NCI-H82 treated with DMSO at 0.1 percent for 48 hours (cell line): ENCODE measurements at regions not wholly inside any gene's neighbourhood (a gene's known extent, or its start where the extent isn't known, plus 50 kb on each side); places are given as distances from the start of the nearest gene placed in this dataset.

ENCODE experiments used
- DNase-seq: peaks from one replicate; lab custom pipeline; 2025; ENCODE audit not compliant: unreplicated experiment; lab: John Stamatoyannopoulos, UW

DNA sequence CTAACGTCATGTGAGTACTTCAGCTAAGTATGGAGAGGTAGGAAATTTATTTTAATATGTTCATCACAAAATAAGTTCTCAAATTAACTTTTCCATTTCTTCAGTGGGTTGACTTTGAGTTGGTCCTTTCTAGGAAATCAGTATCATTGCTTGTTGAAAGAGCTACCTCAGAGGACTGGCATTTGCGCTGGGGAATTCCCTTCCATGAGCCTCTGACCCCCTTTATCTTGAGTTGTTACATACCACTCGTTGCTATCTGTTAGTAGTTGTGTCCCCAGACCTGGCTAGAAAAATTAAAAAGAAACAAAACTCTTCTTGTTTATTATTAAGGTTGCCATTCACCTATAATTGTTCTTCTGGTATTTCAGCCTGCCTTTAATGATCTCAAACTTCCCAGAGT is 96.8 kb upstream of the ROBO2 start:
- DNase-seq = no peak

DNA sequence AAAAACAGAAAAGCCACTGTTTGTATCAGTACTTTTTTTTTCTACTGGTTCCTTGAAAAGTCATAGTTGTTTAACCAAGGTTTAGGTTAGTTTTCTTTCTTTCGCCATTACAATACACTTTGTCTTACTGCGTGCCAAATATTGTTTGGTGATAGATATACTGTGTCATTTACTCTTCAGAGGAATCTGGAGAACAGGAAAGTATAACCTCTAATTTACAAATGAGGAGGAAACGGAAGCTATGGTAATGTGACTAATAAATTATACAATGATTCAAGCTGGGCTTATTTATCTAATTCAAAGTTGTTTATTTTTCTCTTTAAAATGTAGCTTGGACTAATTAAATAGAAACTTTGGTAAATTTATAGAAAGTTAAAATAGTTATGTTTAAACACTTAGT is 96.2 kb upstream of the ROBO2 start:
- no peak for DNase-seq

DNA sequence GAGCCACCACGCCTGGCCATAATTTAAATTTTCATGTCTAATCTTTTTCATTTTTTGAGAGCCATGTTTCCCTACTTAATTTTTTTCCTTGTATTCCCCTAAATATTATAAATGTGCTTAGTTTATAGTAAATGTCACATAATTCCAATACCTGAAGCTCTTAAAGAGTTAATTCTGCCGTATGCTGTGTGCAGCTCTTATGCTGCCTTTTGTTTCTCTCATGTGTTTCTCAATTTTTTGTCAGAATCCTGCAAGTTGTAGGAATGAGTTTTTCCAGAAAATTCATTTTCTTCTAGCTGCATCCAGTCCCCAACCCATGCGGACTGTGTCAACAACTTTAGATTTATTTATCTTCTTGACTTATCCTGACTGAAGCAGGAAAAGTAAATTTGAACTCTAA is 90.9 kb upstream of the ROBO2 start:
- DNase-seq = no peak

DNA sequence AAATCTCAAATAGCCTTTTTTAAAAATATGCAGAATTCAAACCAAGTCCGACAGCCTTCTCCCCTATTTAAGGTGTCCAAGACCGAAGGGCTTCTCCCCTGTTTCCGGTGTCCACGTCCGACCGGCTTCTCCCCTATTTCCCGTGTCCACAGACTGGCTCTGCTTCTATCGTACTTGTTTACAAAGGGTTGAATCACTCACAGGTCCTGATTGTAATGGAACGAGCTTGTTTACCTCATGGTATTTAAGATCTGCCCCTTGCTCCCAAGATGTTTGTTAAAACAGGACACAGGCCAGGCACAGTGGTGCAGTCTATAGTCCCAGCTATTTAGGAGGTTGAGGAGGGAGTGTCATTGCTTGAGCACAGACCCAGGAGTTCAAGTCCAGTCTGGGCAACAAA is 90.4 kb upstream of the ROBO2 start:
- no peak for DNase-seq

DNA sequence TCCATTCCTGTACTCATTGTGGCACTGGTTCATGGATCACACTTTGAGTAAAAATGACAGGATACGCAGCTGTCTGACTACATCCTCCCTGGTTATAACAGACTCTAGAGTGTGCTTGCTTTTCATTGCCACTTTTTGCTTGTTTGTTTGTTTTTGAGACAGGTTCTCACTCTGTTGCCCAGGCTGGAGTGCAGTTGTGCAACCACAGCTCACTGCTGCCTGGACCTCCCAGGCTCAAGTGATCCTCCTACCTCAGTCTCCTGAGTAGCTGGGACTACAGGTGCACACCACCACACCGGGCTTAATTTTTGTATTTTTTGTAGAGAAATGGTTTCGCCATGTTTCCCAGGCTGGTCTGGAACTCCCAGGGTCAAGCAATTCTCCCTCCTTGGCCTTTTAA is 89.3 kb upstream of the ROBO2 start:
- no peak for DNase-seq

DNA sequence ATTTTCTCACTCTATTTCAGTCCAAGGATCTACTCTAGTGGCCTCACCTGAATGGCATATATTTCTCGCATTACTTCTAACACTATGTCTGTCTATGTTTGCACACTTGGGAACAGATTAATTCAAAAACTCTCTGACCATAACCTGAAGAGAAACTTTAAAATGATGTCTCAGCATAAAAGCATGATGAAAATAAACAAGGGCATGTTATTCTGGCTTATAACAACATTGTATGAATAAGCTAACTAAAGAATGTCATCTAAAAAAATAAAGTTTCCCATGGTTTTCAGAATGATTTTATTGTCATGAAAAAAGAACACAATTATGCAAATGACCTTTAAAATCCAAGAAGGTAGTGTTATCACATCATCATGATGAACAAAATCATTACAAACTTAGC is 85.5 kb upstream of the ROBO2 start:
- DNase-seq = no peak

DNA sequence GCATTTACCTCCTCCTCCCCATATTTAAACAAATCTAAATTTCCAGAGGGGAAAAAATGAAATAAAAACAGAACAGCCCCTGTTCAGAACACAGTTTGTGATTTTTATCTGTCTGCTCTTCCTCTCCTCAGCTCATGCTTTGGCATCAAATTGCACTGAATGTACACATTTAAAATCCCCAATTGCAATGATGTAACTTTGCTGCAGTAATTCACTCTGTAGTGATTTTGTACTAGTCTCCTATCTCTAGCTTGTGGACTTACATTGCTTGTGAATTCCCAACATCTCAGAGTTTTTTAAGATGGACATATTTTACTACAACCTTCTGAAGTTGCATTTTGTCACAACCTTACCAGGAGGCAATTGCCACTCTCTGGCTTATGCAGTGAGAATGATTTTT is 81.6 kb upstream of the ROBO2 start:
- DNase-seq = no peak

DNA sequence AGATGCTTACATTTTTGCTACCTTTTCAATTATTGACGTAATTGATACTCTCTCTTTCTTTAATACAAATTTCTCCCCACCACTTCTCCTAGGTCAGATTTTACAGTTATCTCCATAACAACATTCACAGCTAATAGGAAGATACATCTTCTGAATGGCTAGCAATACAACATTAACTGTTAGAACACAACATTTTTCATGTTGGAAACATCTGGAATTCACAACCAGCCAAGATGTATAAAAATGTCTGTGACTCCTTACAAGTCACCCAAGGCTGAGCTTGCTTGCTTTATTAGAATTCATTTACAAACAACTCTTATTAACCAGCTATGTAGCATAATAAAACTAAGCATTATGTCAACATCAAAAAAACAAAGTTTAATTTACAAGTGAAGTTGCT is 81.0 kb upstream of the ROBO2 start:
- DNase-seq = no peak

DNA sequence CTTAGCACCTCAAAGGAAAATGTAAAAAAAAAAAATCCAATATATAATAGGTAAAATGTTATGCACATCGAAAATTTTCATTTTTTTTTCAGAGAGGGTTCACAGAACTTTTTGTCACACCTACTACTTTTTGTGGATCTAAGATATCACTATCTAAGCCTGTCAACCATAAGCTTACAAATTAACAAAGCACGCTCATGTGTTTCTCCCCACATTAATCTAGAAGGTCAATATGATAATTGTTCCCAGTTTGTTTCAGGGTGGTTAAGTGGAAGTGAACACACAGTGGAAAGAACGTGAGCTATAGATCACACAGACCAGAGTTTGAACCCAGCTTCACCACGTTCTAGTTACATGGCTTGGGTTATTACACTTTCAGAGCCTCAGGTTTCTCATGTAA is 78.6 kb upstream of the ROBO2 start:
- no peak for DNase-seq

DNA sequence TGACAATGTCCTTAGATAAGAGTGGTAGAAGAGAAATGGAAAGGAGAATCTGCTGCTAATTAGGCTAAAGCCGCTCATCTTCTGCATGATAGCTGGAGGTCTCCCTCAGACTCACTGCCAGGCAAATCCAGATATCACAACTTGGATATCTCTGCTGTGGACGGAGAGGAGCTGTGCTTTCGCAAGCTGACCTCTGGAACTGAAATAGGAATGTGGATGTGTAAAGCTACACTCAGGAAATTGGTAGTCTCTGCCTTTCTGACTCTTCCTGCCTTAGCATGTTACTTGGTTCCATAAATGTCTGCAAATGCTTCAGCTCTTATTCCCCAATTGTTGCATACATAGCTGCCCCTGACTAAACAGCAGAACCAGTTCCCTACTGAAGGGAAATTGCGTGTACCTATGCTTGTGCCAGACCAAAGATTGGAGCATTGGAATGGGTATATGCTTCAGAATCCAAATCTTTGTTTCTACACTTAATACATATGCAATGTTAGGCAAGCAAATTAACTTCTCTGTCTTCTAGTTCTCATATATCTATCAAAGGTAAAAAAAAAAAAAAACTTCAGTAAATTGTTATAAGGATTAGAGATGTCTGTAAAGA is 74.7 kb upstream of the ROBO2 start:
- DNase-seq = no peak

DNA sequence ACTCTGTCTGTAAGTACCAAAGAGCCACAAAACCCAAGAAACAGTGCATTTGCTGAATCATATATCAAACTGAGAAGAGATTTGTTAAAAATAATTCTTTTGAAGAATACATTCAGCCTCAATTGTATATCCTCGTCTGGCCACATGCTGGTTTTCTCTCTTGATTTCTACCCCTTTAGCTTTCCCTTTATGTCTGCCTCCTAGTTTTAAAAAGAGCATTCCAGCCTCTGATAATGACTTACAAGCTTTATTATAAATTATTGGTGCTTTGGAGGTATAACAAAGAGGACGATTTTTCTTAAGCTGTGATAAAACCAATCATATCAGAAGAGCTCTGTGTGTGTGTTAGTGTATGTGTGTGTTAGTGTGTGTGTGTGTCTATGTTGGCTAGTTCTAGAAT is 70.4 kb upstream of the ROBO2 start:
- DNase-seq = no peak

DNA sequence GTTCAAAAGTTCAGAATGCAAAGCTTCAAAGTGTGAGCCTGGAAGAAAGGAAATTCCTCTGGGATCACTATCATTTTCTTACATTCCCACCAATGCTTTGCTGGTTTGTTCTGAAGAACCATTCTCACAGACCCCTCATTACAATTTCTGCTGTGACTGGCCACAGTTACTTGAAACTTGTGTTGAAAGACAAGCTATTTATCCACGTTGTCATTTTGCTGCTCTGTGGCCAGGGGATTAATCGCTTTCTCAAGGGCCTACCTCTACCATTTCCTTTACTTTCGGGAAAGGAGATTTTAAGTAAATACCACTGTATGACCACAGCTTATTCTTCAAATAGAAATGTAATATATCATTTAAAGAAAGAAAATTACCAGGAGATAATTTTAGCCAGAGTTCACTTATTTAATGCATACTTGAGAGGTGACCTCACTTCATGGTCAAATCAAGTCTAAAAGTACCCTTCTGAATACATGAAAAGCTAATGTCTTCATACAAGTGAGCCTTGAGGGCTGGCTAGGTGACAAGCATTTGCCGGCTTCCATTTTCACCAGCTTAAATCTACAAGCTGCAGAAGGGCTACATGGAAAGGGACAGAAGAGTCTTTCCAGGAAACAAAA is 69.8 kb upstream of the ROBO2 start:
- no peak for DNase-seq

DNA sequence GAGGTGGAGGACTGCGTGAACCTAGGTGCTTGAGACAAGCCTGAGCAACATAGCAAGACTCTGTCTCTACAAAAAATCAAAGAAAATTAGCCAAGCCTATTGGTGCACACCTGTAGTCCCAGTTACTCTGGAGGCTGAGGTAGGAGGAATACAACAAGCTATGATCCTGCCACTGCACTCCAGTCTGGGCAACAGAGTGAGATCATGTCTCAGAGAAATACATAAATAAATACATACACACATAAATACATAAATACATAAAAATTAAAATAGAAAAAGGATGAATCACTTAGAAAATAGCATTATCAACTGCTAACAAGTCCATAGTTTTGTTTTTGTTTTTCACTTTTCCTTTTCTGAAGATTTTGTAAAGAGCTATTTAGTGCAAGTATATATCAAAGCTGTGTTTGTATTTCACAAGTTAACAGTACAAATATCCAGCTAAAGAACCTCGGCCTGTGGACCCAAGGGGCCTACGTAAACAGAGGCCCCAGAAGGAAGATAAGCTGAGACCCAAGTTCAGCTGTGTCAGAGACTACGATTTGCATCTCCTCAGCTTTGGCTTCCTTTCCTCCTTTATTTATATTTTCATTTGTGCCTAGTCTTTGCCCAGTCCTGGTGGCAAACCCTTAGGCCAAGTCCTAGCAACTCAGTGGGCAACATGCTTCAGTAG is 67.1 kb upstream of the ROBO2 start:
- no peak for DNase-seq

DNA sequence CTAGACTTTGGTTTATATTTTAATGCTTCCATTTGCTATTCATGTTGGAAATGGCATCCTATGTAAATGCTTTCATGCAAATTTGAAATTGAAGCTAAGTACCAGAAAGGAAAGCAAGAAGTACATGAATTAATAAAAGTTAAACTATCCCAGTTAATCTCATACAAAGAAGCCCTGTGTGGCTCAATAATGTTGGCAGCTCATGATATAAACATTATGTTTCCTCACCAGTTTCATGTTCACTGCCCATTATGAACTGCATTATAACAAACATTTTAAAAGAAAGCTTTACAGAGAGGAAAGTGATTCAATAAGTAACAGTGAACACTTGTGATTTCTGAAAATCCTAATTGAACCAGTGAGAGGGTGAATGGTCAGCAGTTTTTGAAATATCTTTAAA is 62.9 kb upstream of the ROBO2 start:
- DNase-seq = no peak

DNA sequence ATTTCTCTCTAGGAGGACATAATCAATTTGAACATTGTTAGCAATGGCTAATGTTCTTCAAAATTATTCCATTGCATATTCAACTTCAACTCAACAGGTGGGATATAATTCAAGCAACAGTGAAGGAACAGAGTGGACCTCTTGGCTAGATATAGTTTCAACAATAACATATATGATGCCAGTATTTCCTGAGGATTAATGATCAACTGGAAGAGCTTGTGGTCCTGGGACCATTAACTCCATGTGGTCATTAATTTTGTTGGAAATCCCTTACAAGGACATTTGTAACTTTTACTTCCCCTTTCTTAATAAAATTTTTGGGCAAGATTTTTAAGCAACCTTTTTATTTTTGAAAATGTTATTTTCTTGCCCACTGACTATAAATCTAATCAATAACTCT is 54.3 kb upstream of the ROBO2 start:
- no peak for DNase-seq

DNA sequence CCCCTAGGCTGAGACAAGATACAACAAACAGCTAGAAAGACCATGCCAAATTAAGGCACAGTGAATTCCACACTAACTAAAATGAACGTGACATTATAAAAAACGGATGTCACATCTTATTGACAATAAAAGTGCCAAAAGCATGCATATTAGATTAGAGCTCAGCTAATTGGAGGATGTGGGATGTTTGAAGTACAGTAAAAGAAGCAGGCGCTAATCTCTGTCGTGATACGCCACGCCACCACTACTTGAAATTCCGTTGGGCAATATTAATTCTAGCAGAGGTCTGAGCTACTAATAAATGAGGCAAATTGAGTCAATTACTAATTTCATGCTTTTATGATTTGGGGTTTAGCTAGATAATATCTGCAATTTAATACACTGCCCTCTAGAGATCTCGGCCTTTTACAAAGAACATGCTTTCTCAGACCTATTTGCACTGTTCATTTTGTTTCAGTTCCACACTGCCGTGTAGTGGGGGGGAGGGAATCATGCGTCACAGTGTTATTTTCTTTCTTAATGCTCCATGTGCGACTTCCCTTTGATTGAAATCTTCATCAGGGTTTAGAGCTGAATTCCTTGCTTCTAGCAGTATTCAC is 52.9 kb upstream of the ROBO2 start:
- DNase-seq = no peak
